ENCODE measurements at regions not wholly inside any gene's neighbourhood (a gene's known extent, or its start where the extent isn't known, plus 50 kb on each side); places are given as distances from the start of the nearest gene placed in this dataset.

DNA sequence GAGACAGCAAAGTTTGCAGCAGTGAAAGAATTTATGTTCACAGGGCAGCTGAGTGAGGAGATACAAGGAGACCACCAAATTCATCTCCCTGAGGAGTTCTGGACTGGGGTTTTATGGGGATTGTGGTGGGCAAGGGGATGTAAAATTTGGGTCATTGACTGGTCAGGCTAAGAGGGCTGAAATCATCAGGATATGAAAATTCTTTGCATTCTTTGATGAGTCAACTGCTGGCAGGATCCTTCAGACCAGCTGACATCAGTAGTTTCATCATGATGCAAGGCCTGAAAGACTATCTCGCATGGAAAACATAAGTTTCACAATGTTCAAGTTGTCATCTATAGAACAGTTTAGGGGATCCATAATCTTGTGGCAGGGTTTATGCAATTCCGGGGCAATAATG is 869.5 kb upstream of the PCDH9 start:
- no peak overlapping the region for H3K4me3 ChIP-seq (replicated peaks; ENCODE audit: insufficient read depth, low read length)
- H3K27ac ChIP-seq (replicated peaks): no peak overlapping the region
- DNase-seq (ENCODE audit: low read depth in 1 of 2, low spot score in 1 of 2): no peak
- TF ChIP-seq, protein P1, sequence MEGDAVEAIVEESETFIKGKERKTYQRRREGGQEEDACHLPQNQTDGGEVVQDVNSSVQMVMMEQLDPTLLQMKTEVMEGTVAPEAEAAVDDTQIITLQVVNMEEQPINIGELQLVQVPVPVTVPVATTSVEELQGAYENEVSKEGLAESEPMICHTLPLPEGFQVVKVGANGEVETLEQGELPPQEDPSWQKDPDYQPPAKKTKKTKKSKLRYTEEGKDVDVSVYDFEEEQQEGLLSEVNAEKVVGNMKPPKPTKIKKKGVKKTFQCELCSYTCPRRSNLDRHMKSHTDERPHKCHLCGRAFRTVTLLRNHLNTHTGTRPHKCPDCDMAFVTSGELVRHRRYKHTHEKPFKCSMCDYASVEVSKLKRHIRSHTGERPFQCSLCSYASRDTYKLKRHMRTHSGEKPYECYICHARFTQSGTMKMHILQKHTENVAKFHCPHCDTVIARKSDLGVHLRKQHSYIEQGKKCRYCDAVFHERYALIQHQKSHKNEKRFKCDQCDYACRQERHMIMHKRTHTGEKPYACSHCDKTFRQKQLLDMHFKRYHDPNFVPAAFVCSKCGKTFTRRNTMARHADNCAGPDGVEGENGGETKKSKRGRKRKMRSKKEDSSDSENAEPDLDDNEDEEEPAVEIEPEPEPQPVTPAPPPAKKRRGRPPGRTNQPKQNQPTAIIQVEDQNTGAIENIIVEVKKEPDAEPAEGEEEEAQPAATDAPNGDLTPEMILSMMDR (IDR thresholded peaks at IDR 0.05; ENCODE audit: insufficient read depth, low read length): no peak
- TF ChIP-seq SPI1 (IDR thresholded peaks at IDR 0.05; ENCODE audit: borderline replicate concordance, low read depth) (no peak), POLR2AphosphoS5 (IDR thresholded peaks at IDR 0.05; ENCODE audit: low read depth) (no peak), GABPA (IDR thresholded peaks at IDR 0.05; ENCODE audit: low read depth) (no peak)
- TF ChIP-seq, protein P2, sequence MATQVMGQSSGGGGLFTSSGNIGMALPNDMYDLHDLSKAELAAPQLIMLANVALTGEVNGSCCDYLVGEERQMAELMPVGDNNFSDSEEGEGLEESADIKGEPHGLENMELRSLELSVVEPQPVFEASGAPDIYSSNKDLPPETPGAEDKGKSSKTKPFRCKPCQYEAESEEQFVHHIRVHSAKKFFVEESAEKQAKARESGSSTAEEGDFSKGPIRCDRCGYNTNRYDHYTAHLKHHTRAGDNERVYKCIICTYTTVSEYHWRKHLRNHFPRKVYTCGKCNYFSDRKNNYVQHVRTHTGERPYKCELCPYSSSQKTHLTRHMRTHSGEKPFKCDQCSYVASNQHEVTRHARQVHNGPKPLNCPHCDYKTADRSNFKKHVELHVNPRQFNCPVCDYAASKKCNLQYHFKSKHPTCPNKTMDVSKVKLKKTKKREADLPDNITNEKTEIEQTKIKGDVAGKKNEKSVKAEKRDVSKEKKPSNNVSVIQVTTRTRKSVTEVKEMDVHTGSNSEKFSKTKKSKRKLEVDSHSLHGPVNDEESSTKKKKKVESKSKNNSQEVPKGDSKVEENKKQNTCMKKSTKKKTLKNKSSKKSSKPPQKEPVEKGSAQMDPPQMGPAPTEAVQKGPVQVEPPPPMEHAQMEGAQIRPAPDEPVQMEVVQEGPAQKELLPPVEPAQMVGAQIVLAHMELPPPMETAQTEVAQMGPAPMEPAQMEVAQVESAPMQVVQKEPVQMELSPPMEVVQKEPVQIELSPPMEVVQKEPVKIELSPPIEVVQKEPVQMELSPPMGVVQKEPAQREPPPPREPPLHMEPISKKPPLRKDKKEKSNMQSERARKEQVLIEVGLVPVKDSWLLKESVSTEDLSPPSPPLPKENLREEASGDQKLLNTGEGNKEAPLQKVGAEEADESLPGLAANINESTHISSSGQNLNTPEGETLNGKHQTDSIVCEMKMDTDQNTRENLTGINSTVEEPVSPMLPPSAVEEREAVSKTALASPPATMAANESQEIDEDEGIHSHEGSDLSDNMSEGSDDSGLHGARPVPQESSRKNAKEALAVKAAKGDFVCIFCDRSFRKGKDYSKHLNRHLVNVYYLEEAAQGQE (IDR thresholded peaks at IDR 0.05; ENCODE audit: insufficient replicate concordance, low read depth): no peak
- H3K27me3 ChIP-seq (ENCODE audit: insufficient read depth, poor library complexity, severe bottlenecking): no peaks in the 10 kb centered on the region

DNA sequence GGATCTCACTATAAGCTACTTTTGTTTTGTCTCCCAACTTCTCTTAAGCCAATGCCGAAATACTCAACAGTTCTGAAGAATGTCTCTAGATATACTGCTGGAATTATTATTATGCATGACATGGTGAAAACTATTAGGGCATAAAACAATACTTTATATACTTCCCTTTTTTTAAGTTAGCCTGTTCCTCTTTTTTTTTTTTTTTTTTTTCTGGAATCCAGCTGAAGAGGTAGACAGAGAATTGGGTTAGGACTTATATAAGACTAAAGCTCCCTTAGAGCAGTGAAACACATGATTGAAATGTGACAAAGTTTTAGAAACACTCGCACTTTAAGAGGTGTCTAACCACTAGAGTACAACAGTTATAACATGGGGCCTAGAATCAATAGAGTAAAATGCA is 850.9 kb upstream of the PCDH9 start:
- TF ChIP-seq SPI1 (IDR thresholded peaks at IDR 0.05; ENCODE audit: borderline replicate concordance, low read depth) (peak; percentile 85), GABPA (IDR thresholded peaks at IDR 0.05; ENCODE audit: low read depth) (no peak)
- TF ChIP-seq, protein P1 (IDR thresholded peaks at IDR 0.05; ENCODE audit: insufficient read depth, low read length): no peak
- TF ChIP-seq, protein P2 (IDR thresholded peaks at IDR 0.05; ENCODE audit: insufficient replicate concordance, low read depth): no peak
- Histone ChIP-seq H3K27ac (replicated peaks) (no peak overlapping the region), H3K4me3 (replicated peaks; ENCODE audit: insufficient read depth, low read length) (no peak overlapping the region), H3K27me3 (ENCODE audit: insufficient read depth, poor library complexity, severe bottlenecking) (no peaks in the 10 kb centered on the region)
- no peak for DNase-seq (ENCODE audit: low read depth in 1 of 2, low spot score in 1 of 2)

DNA sequence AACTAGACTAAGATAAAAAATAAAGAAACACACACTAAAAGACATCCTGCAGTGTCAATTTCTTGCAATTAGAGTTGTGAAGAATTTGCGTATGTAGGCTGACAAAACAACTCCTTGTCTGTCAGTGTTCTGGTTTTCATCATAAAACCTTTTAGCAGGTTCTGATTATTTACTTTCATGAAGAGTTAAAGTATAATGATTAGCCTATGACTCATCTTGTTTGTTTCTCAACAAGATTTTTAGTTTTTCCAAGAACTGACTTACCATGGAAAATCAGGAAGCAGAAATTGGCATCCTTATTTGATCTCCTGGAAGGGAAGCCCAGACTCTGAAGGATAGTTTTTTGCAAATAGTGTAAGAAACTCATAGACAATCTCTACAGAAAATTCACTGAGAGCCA is 848.7 kb upstream of the PCDH9 start:
- DNase-seq (ENCODE audit: low read depth in 1 of 2, low spot score in 1 of 2): no peak
- no peaks in the 10 kb centered on the region for H3K27me3 ChIP-seq (ENCODE audit: insufficient read depth, poor library complexity, severe bottlenecking)
- TF ChIP-seq POLR2AphosphoS5 (IDR thresholded peaks at IDR 0.05; ENCODE audit: low read depth): no peak
- TF ChIP-seq, protein P1 (IDR thresholded peaks at IDR 0.05; ENCODE audit: insufficient read depth, low read length): no peak
- TF ChIP-seq GABPA (IDR thresholded peaks at IDR 0.05; ENCODE audit: low read depth): no peak
- TF ChIP-seq, protein P2 (IDR thresholded peaks at IDR 0.05; ENCODE audit: insufficient replicate concordance, low read depth): no peak
- no peak for TF ChIP-seq SPI1 (IDR thresholded peaks at IDR 0.05; ENCODE audit: borderline replicate concordance, low read depth)
- H3K27ac ChIP-seq (replicated peaks): no peak overlapping the region
- H3K4me3 ChIP-seq (replicated peaks; ENCODE audit: insufficient read depth, low read length): no peak overlapping the region

Data from HL-60 (cell line).